ENCODE measurements at regions not wholly inside any gene's neighbourhood (a gene's known extent, or its start where the extent isn't known, plus 50 kb on each side); places are given as distances from the start of the nearest gene placed in this dataset.

DNA sequence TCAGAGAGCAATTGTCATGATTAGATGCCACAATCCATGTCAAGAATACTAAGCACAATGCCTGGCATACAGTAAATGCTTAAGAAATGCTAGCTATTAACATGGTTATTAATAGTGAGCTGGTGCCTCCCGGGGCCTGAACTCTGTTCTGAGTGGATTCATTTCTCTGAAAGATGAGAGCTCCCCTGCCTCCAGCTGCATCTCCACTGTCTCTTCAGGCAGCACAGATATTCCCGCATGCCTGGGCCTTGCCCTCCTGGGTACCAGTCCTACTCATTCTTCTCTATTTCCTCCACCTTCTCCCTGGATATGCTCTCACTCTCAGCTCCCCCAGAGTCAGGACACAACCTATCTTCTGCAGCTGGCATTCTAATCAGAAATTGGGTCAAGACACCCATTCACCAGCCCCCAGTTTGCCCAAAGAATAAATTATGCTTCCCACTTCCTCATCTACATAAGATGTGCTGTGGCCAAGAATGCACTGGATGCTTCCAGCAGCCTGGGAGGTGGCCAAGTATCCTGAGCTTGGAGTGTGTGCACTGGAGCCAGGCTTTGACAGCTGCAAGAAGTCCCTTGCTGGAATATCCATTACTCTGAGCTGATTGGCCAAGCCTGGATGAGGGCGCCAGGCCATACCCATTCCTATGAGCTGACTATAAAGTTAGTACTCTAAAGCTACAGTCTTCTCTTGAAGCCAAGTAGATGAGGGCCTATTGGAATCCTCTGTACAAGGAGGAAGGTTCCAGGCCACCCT, 669.0 kb downstream of the ACTL7B start:
- no peaks in the 10 kb centered on the region for H3K4me1 ChIP-seq (ENCODE audit: control insufficient read depth, insufficient read depth, low read length)
- H3K27ac ChIP-seq (ENCODE audit: extremely low read depth, low read depth, low read length) = no peak overlapping the region
- TF ChIP-seq ZBTB48 (tag by site-specific recombination; IDR thresholded peaks at IDR 0.05) (no peak), ZNF140 (tag by site-specific recombination; IDR thresholded peaks at IDR 0.05) (no peak), KLF9 (tag by site-specific recombination; IDR thresholded peaks at IDR 0.05; ENCODE audit: low read depth) (no peak), OVOL3 (tag by site-specific recombination; IDR thresholded peaks at IDR 0.05) (no peak), ZNF776 (tag by site-specific recombination; IDR thresholded peaks at IDR 0.05; ENCODE audit: borderline replicate concordance) (no peak), ZNF473 (tag by site-specific recombination; IDR thresholded peaks at IDR 0.05) (no peak), ZSCAN16 (tag by site-specific recombination; IDR thresholded peaks at IDR 0.05) (no peak)
- TF ChIP-seq, protein P1, sequence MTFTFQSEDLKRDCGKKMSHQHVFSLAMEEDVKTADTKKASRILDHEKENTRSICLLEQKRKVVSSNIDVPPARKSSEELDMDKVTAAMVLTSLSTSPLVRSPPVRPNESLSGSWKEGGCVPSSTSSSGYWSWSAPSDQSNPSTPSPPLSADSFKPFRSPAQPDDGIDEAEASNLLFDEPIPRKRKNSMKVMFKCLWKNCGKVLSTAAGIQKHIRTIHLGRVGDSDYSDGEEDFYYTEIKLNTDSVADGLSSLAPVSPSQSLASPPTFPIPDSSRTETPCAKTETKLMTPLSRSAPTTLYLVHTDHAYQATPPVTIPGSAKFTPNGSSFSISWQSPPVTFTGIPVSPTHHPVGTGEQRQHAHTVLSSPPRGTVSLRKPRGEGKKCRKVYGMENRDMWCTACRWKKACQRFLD (tag by site-specific recombination; IDR thresholded peaks at IDR 0.05) = no peak
- CTCF ChIA-PET = interaction anchor here (0.7 to 0.9 kb wide), 2 partner anchors 379 to 416 kb away, joined by 3 read pairs; no protein-coding TSS in a partner anchor
- POLR2A ChIA-PET = no interaction called here
- H3K36me3 ChIP-seq (ENCODE audit: control insufficient read depth in 2 of 2, insufficient read depth in 1 of 2, low read length in 2 of 2) = no peaks in the 10 kb centered on the region
- H3K4me3 ChIP-seq (ENCODE audit: low read depth, low read length) = no peak overlapping the region
- no peaks in the 10 kb centered on the region for H3K9me3 ChIP-seq (ENCODE audit: control insufficient read depth, insufficient read depth, low read depth, low read length)

DNA sequence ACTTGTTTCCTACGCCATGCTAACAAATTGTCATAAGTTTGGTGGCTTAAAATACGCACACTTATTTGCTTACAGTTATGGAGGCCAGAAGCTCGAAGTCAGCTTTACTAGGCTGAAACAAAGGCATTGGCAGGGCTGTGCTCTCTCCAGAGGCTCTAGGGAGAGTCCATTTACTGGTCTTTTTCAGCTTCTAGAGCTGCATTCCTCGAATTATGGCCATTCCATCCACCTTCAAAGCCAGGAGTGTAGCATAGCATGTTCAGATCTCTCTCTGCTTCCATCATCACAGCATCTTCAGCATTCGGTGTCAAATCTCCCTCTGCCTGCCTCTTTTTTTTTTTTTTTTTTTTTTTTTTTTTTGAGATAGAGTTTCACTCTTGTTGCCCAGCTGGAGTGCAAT, 670.2 kb downstream of the ACTL7B start:
- ChIA-PET CTCF (interaction anchor here (0.6 kb wide), 1 partner anchor 24 kb away, joined by 3 read pairs; no protein-coding TSS in a partner anchor), POLR2A (no interaction called here)
- H3K9me3 ChIP-seq (ENCODE audit: control insufficient read depth, insufficient read depth, low read depth, low read length) = no peaks in the 10 kb centered on the region
- no peaks in the 10 kb centered on the region for H3K4me1 ChIP-seq (ENCODE audit: control insufficient read depth, insufficient read depth, low read length)
- H3K36me3 ChIP-seq (ENCODE audit: control insufficient read depth in 2 of 2, insufficient read depth in 1 of 2, low read length in 2 of 2) = no peaks in the 10 kb centered on the region
- TF ChIP-seq ZNF514 (tag by site-specific recombination; IDR thresholded peaks at IDR 0.05) = no peak
- TF ChIP-seq, protein P2, sequence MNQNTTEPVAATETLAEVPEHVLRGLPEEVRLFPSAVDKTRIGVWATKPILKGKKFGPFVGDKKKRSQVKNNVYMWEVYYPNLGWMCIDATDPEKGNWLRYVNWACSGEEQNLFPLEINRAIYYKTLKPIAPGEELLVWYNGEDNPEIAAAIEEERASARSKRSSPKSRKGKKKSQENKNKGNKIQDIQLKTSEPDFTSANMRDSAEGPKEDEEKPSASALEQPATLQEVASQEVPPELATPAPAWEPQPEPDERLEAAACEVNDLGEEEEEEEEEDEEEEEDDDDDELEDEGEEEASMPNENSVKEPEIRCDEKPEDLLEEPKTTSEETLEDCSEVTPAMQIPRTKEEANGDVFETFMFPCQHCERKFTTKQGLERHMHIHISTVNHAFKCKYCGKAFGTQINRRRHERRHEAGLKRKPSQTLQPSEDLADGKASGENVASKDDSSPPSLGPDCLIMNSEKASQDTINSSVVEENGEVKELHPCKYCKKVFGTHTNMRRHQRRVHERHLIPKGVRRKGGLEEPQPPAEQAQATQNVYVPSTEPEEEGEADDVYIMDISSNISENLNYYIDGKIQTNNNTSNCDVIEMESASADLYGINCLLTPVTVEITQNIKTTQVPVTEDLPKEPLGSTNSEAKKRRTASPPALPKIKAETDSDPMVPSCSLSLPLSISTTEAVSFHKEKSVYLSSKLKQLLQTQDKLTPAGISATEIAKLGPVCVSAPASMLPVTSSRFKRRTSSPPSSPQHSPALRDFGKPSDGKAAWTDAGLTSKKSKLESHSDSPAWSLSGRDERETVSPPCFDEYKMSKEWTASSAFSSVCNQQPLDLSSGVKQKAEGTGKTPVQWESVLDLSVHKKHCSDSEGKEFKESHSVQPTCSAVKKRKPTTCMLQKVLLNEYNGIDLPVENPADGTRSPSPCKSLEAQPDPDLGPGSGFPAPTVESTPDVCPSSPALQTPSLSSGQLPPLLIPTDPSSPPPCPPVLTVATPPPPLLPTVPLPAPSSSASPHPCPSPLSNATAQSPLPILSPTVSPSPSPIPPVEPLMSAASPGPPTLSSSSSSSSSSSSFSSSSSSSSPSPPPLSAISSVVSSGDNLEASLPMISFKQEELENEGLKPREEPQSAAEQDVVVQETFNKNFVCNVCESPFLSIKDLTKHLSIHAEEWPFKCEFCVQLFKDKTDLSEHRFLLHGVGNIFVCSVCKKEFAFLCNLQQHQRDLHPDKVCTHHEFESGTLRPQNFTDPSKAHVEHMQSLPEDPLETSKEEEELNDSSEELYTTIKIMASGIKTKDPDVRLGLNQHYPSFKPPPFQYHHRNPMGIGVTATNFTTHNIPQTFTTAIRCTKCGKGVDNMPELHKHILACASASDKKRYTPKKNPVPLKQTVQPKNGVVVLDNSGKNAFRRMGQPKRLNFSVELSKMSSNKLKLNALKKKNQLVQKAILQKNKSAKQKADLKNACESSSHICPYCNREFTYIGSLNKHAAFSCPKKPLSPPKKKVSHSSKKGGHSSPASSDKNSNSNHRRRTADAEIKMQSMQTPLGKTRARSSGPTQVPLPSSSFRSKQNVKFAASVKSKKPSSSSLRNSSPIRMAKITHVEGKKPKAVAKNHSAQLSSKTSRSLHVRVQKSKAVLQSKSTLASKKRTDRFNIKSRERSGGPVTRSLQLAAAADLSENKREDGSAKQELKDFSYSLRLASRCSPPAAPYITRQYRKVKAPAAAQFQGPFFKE (tag by site-specific recombination; IDR thresholded peaks at IDR 0.05; ENCODE audit: borderline replicate concordance) = no peak
- no peak overlapping the region for H3K27ac ChIP-seq (ENCODE audit: extremely low read depth, low read depth, low read length)
- no peak overlapping the region for H3K4me3 ChIP-seq (ENCODE audit: low read depth, low read length)

DNA sequence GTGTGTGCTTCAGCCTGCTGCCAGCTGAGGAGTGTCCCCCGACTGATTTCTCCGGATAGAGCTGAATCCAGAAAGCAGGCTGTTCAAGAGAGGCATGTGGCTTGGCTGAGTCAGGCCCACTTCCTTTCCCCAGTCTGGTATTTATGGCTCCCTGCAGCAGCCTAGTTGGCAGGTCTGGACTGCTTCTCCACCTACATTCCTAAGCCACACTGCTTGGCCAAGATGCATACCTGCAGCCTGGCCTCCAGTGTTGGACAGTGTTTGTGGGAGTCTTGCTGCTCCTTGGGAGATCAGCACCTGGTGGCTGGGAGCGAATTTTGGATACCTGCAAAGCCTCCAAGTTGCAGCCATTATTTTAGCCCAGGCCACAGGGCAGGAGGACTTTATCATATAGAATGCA, 670.8 kb downstream of the ACTL7B start:
- no peaks in the 10 kb centered on the region for H3K9me3 ChIP-seq (ENCODE audit: control insufficient read depth, insufficient read depth, low read depth, low read length)
- ChIA-PET CTCF (no interaction called here), POLR2A (no interaction called here)
- TF ChIP-seq IKZF3 (tag by site-specific recombination; IDR thresholded peaks at IDR 0.05) (no peak), FEZF1 (tag by site-specific recombination; IDR thresholded peaks at IDR 0.05) (no peak), ZNF792 (tag by site-specific recombination; IDR thresholded peaks at IDR 0.05) (no peak), ZNF394 (tag by site-specific recombination; IDR thresholded peaks at IDR 0.05; ENCODE audit: borderline replicate concordance) (no peak)
- H3K27ac ChIP-seq (ENCODE audit: extremely low read depth, low read depth, low read length) = no peak overlapping the region
- H3K4me1 ChIP-seq (ENCODE audit: control insufficient read depth, insufficient read depth, low read length) = no peaks in the 10 kb centered on the region
- H3K4me3 ChIP-seq (ENCODE audit: low read depth, low read length) = no peak overlapping the region
- H3K36me3 ChIP-seq (ENCODE audit: control insufficient read depth in 2 of 2, insufficient read depth in 1 of 2, low read length in 2 of 2) = no peaks in the 10 kb centered on the region
